Upper lobe of left lung (tissue), 6 donors: ENCODE measurements at regions not wholly inside any gene's neighbourhood (a gene's known extent, or its start where the extent isn't known, plus 50 kb on each side); places are given as distances from the start of the nearest gene placed in this dataset.
"Not testable (repeated sequence)": the region's sequence is repeated elsewhere in the genome, so short reads cannot be mapped to it uniquely, and the experiment has no call there.

ENCODE experiments used
- ATAC-seq, 2 donors: fragments of 200-7000 bp; cut with Tn5 transposase; one replicate each; pipeline ENCODE4 v1.9.1; 2022; ENCODE audit warnings: mild to moderate bottlenecking in 2 of 2, moderate library complexity in 2 of 2; ENCODE audit not compliant: low FRiP score in 2 of 2
- DNase-seq, 2 donors: peaks; one replicate each; pipeline ENCODE4 v3.0.0-alpha.2; 2019 to 2020
- H3K27ac ChIP-seq, 4 donors: fragments of 200-600 bp; sonication (generic); one replicate each; pipeline ENCODE4 v1.5.1; 2016 to 2019
- H3K27me3 ChIP-seq, 4 donors: fragments of 200-600 bp; sonication (generic); one replicate each; pipeline ENCODE4 v1.5.1; 2017 to 2019
- H3K36me3 ChIP-seq, 4 donors: fragments of 200-600 bp; sonication (generic); one replicate each; pipeline ENCODE4 v1.5.1; 2016 to 2019
- H3K4me1 ChIP-seq, 4 donors: fragments of 200-600 bp; sonication (generic); one replicate each; pipeline ENCODE4 v1.5.1; 2018 to 2019
- H3K4me3 ChIP-seq, 4 donors: fragments of 200-600 bp; sonication (generic); one replicate each; pipeline ENCODE4 v1.5.1; 2017 to 2019; ENCODE audit warnings: mild to moderate bottlenecking in 2 of 4, moderate library complexity in 1 of 4
- H3K9me3 ChIP-seq, 4 donors: fragments of 200-600 bp; sonication (generic); one replicate each; pipeline ENCODE4 v1.5.1; 2018 to 2019
- CTCF ChIP-seq, 6 experiments: fragments of 450-650 bp in 4 of 6; fragments of 200-600 bp in 2 of 6; sonication (generic) in 2 of 6; IDR thresholded peaks; one replicate each; pipeline ENCODE4 v1.5.1; 2016 to 2019; ENCODE audit warnings: antibody characterized with exemption in 6 of 6
- EP300 ChIP-seq, 4 donors: sonication (generic); formaldehyde crosslinking; IDR thresholded peaks; one replicate each; pipeline ENCODE4 v1.5.1; 2017; ENCODE audit warnings: antibody characterized with exemption in 4 of 4, control low read depth in 2 of 4
- POLR2A ChIP-seq, 4 donors: fragments of 450-650 bp; IDR thresholded peaks; one replicate each; pipeline ENCODE4 v1.5.1; 2016 to 2017; ENCODE audit warnings: antibody characterized with exemption in 4 of 4, mild to moderate bottlenecking in 2 of 4
- POLR2AphosphoS5 ChIP-seq, 2 donors: sonication (generic); formaldehyde crosslinking; IDR thresholded peaks; one replicate each; pipeline ENCODE4 v1.5.1; 2017; ENCODE audit warnings: antibody characterized with exemption in 2 of 2
- WGBS, 2 donors: methylation state at CpG; one replicate each; pipeline ENCODE4 v1.1.5; 2017 to 2018; 5-methylcytosine and 5-hydroxymethylcytosine counted together
- donor health status: DM: no; HTN: no; CAD: no; lungs with moderate emphysema.
- donor health status: DM: no; HTN: yes; CAD: no; lungs with severe emphysema.

GRCh38 chr10:2329082-2329481 is 591.8 kb upstream of the ADARB2 start:
- DNase-seq (peak in 1 of 2 donors; percentile 37), ATAC-seq (no peak)
- H3K27ac ChIP-seq, result no peak overlapping the region
- H3K4me3 ChIP-seq, result no peak overlapping the region
- 78 to 79% methylated on average over 13 of the region's 13 CpGs for WGBS, 2 donors
- no peaks in the 10 kb centered on the region for H3K36me3 ChIP-seq
- no peaks in the 10 kb centered on the region for H3K4me1 ChIP-seq
- no peaks in the 10 kb centered on the region for H3K9me3 ChIP-seq
- TF ChIP-seq EP300 (IDR thresholded peaks at IDR 0.05) (no peak), POLR2A (IDR thresholded peaks at IDR 0.05) (no peak), CTCF (IDR thresholded peaks at IDR 0.05) (no peak), POLR2AphosphoS5 (IDR thresholded peaks at IDR 0.05) (no peak)
- H3K27me3 ChIP-seq, result no peaks in the 10 kb centered on the region

GRCh38 chr10:2326411-2326810 is 589.1 kb upstream of the ADARB2 start:
- Histone ChIP-seq H3K9me3 (no peaks in the 10 kb centered on the region), H3K36me3 (no peaks in the 10 kb centered on the region), H3K27me3 (no peaks in the 10 kb centered on the region), H3K4me1 (no peaks in the 10 kb centered on the region), H3K27ac (no peak overlapping the region), H3K4me3 (no peak overlapping the region)
- ATAC-seq (no peak), DNase-seq (no peak)
- TF ChIP-seq POLR2AphosphoS5 (IDR thresholded peaks at IDR 0.05), result no peak
- TF ChIP-seq EP300 (IDR thresholded peaks at IDR 0.05), result no peak
- no peak for TF ChIP-seq POLR2A (IDR thresholded peaks at IDR 0.05)
- TF ChIP-seq CTCF (IDR thresholded peaks at IDR 0.05), result no peak
- WGBS, 2 donors, result 86% methylated on average over 6 of the region's 6 CpGs

- H3K27me3 ChIP-seq, result not testable (repeated sequence)
Measured at GRCh38 chr10:2315045-2315485, 577.7 kb upstream of the ADARB2 start.

GRCh38 chr10:2306081-2306480 is 568.8 kb upstream of the ADARB2 start:
- no peaks in the 10 kb centered on the region for H3K36me3 ChIP-seq
- TF ChIP-seq CTCF (IDR thresholded peaks at IDR 0.05) (no peak), POLR2AphosphoS5 (IDR thresholded peaks at IDR 0.05) (no peak), EP300 (IDR thresholded peaks at IDR 0.05) (no peak), POLR2A (IDR thresholded peaks at IDR 0.05) (no peak)
- peaks cover 0 to 4% (median 0%) of the 10 kb centered on the region in 4 donors for H3K9me3 ChIP-seq
- no peaks in the 10 kb centered on the region for H3K4me1 ChIP-seq
- H3K27ac ChIP-seq, result no peak overlapping the region
- 97 to 98% methylated on average over 1 of the region's 1 CpG for WGBS, 2 donors
- no peak for ATAC-seq
- DNase-seq, result no peak
- H3K27me3 ChIP-seq, result no peaks in the 10 kb centered on the region
- H3K4me3 ChIP-seq, result no peak overlapping the region

More at GRCh38 chr10:2315045-2315485, 577.7 kb upstream of the ADARB2 start:
- not testable (repeated sequence) for H3K9me3 ChIP-seq, ATAC-seq, H3K27ac ChIP-seq, H3K4me3 ChIP-seq, H3K36me3 ChIP-seq, H3K4me1 ChIP-seq
- 88 to 94% methylated on average over 15 to 29 of the region's 32 CpGs for WGBS, 2 donors
- peak in 1 of 2 donors; percentile 32 for DNase-seq

GRCh38 chr10:2303169-2303568 is 565.8 kb upstream of the ADARB2 start:
- WGBS, 2 donors, result 81 to 84% methylated on average over 2 of the region's 2 CpGs
- ATAC-seq (no peak), DNase-seq (no peak)
- H3K4me1 ChIP-seq, result no peaks in the 10 kb centered on the region
- H3K27me3 ChIP-seq, result no peaks in the 10 kb centered on the region
- peaks cover 0 to 4% (median 0%) of the 10 kb centered on the region in 4 donors for H3K9me3 ChIP-seq
- H3K36me3 ChIP-seq, result no peaks in the 10 kb centered on the region
- H3K27ac ChIP-seq, result no peak overlapping the region
- TF ChIP-seq POLR2A (IDR thresholded peaks at IDR 0.05), result no peak
- no peak for TF ChIP-seq EP300 (IDR thresholded peaks at IDR 0.05)
- no peak for TF ChIP-seq POLR2AphosphoS5 (IDR thresholded peaks at IDR 0.05)
- no peak for TF ChIP-seq CTCF (IDR thresholded peaks at IDR 0.05)
- H3K4me3 ChIP-seq, result no peak overlapping the region
